GM23338 (cell line): ENCODE measurements at regions not wholly inside any gene's neighbourhood (a gene's known extent, or its start where the extent isn't known, plus 50 kb on each side); places are given as distances from the start of the nearest gene placed in this dataset.
"Not testable (repeated sequence)": the region's sequence is repeated elsewhere in the genome, so short reads cannot be mapped to it uniquely, and the experiment has no call there.

Experiments
- EZH2 ChIP-seq: fragments of 200-600 bp; sonication (generic); IDR thresholded peaks from one replicate; pipeline ENCODE4 v1.8.0; 2017; ENCODE audit warnings: antibody characterized with exemption, mild to moderate bottlenecking, low read depth; ENCODE audit not compliant: unreplicated experiment
- EZH2phosphoT487 ChIP-seq: fragments of 200-600 bp; sonication (generic); IDR thresholded peaks from one replicate; pipeline ENCODE4 v1.8.1; 2018; ENCODE audit warnings: antibody characterized with exemption; ENCODE audit not compliant: unreplicated experiment
- JUNB ChIP-seq: IDR thresholded peaks from one replicate; pipeline ENCODE4 v1.6.1; 2016; ENCODE audit warnings: antibody characterized with exemption; ENCODE audit not compliant: unreplicated experiment
- POLR2AphosphoS5 ChIP-seq: IDR thresholded peaks from 2 replicates; pipeline ENCODE4 v1.6.1; 2016; ENCODE audit warnings: antibody characterized with exemption, low read depth
- TF ChIP-seq, protein P1 (sequence below): IDR thresholded peaks from one replicate; pipeline ENCODE4 v1.6.1; 2018; ENCODE audit warnings: antibody characterized with exemption; ENCODE audit not compliant: unreplicated experiment
- TF ChIP-seq, protein P2 (sequence below), 2 experiments: fragments of 200-600 bp in 1 of 2; sonication (generic) in 1 of 2; conservative IDR thresholded peaks; 2 replicates each; pipeline versions ENCODE4 v1.5.1 to v1.6.1; 2016 to 2017; ENCODE audit warnings: antibody characterized with exemption in 2 of 2, low read depth in 2 of 2, mild to moderate bottlenecking in 2 of 2, moderate library complexity in 1 of 2
- TF ChIP-seq, protein P3 (sequence below): IDR thresholded peaks from 2 replicates; pipeline ENCODE4 v1.6.1; 2016; ENCODE audit warnings: antibody characterized with exemption

DNA sequence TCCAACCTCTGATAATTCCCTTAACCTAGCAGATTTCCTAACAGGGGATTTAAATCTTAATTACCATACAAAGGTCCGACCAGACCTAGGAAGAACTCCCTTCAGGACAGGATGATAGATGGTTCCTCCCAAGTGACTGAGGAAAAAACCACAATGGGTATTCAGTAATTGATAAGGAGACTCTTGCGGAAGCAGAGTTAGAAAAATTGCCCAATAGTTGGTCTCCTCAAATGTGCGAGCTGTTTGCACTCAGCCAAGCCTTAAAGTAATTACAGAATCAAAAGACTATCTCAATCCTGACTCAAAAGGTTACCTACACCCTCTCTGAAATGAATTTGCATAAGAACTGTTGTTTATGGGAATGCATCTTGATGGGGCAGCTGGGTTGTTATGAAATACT lies 350.7 kb downstream of the DAD1 start:
- TF ChIP-seq, protein P1, sequence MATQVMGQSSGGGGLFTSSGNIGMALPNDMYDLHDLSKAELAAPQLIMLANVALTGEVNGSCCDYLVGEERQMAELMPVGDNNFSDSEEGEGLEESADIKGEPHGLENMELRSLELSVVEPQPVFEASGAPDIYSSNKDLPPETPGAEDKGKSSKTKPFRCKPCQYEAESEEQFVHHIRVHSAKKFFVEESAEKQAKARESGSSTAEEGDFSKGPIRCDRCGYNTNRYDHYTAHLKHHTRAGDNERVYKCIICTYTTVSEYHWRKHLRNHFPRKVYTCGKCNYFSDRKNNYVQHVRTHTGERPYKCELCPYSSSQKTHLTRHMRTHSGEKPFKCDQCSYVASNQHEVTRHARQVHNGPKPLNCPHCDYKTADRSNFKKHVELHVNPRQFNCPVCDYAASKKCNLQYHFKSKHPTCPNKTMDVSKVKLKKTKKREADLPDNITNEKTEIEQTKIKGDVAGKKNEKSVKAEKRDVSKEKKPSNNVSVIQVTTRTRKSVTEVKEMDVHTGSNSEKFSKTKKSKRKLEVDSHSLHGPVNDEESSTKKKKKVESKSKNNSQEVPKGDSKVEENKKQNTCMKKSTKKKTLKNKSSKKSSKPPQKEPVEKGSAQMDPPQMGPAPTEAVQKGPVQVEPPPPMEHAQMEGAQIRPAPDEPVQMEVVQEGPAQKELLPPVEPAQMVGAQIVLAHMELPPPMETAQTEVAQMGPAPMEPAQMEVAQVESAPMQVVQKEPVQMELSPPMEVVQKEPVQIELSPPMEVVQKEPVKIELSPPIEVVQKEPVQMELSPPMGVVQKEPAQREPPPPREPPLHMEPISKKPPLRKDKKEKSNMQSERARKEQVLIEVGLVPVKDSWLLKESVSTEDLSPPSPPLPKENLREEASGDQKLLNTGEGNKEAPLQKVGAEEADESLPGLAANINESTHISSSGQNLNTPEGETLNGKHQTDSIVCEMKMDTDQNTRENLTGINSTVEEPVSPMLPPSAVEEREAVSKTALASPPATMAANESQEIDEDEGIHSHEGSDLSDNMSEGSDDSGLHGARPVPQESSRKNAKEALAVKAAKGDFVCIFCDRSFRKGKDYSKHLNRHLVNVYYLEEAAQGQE = not testable (repeated sequence)
- TF ChIP-seq, protein P2, sequence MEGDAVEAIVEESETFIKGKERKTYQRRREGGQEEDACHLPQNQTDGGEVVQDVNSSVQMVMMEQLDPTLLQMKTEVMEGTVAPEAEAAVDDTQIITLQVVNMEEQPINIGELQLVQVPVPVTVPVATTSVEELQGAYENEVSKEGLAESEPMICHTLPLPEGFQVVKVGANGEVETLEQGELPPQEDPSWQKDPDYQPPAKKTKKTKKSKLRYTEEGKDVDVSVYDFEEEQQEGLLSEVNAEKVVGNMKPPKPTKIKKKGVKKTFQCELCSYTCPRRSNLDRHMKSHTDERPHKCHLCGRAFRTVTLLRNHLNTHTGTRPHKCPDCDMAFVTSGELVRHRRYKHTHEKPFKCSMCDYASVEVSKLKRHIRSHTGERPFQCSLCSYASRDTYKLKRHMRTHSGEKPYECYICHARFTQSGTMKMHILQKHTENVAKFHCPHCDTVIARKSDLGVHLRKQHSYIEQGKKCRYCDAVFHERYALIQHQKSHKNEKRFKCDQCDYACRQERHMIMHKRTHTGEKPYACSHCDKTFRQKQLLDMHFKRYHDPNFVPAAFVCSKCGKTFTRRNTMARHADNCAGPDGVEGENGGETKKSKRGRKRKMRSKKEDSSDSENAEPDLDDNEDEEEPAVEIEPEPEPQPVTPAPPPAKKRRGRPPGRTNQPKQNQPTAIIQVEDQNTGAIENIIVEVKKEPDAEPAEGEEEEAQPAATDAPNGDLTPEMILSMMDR (conservative IDR thresholded peaks at IDR 0.05; ENCODE audit: low read depth in 2 of 2) = not testable (repeated sequence)
- not testable (repeated sequence) for TF ChIP-seq EZH2, EZH2phosphoT487, POLR2AphosphoS5, JUNB
- TF ChIP-seq, protein P3, sequence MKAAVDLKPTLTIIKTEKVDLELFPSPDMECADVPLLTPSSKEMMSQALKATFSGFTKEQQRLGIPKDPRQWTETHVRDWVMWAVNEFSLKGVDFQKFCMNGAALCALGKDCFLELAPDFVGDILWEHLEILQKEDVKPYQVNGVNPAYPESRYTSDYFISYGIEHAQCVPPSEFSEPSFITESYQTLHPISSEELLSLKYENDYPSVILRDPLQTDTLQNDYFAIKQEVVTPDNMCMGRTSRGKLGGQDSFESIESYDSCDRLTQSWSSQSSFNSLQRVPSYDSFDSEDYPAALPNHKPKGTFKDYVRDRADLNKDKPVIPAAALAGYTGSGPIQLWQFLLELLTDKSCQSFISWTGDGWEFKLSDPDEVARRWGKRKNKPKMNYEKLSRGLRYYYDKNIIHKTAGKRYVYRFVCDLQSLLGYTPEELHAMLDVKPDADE = not testable (repeated sequence)
